Liver (tissue), 7 donors: ENCODE measurements at regions not wholly inside any gene's neighbourhood (a gene's known extent, or its start where the extent isn't known, plus 50 kb on each side); places are given as distances from the start of the nearest gene placed in this dataset.

Experiments
- DNase-seq: peaks from one replicate; pipeline ENCODE4 v3.0.0-alpha.2; 2017; ENCODE audit warnings: low spot score
- H3K27ac ChIP-seq, 2 donors: one replicate each; pipeline ENCODE4 v1.7.0; 2013; ENCODE audit warnings: inconsistent platforms in 2 of 2, low read length in 2 of 2, control low read depth in 1 of 2, low read depth in 1 of 2, mild to moderate bottlenecking in 1 of 2
- H3K27me3 ChIP-seq, 4 donors: one replicate each; pipeline versions ENCODE4 v1.6.1 to v1.7.0; 2013; ENCODE audit warnings: low read length in 3 of 4, inconsistent platforms in 1 of 4, mild to moderate bottlenecking in 1 of 4, moderate library complexity in 1 of 4; ENCODE audit not compliant: control insufficient read depth in 4 of 4, insufficient read depth in 4 of 4
- H3K36me3 ChIP-seq, 4 donors: one replicate each; pipeline versions ENCODE4 v1.6.1 to v1.7.0; 2013; ENCODE audit warnings: low read length in 3 of 4, mild to moderate bottlenecking in 3 of 4, low read depth in 1 of 4, moderate library complexity in 1 of 4; ENCODE audit not compliant: control insufficient read depth in 4 of 4, insufficient read depth in 3 of 4
- H3K4me1 ChIP-seq, 4 donors: one replicate each; pipeline versions ENCODE4 v1.6.1 to v1.7.0; 2013; ENCODE audit warnings: low read length in 3 of 4, mild to moderate bottlenecking in 3 of 4, moderate library complexity in 1 of 4; ENCODE audit not compliant: control insufficient read depth in 4 of 4, insufficient read depth in 4 of 4
- H3K4me3 ChIP-seq, 3 donors: one replicate each; pipeline versions ENCODE4 v1.6.1 to v1.7.0; 2013; ENCODE audit warnings: low read length in 3 of 3, control low read depth in 1 of 3, low read depth in 1 of 3, mild to moderate bottlenecking in 1 of 3
- H3K9ac ChIP-seq, 2 donors: one replicate each; pipeline ENCODE4 v1.7.0; 2013; ENCODE audit warnings: low read length in 2 of 2, mild to moderate bottlenecking in 2 of 2, moderate library complexity in 2 of 2, control low read depth in 1 of 2, low read depth in 1 of 2
- H3K9me3 ChIP-seq, 4 donors: one replicate each; pipeline versions ENCODE4 v1.6.1 to v1.7.0; 2013; ENCODE audit warnings: low read length in 3 of 4; ENCODE audit not compliant: control insufficient read depth in 4 of 4
- ATF3 ChIP-seq: IDR thresholded peaks from 2 replicates; pipeline ENCODE4 v1.6.1; 2016; ENCODE audit warnings: antibody characterized with exemption
- FOXA1 ChIP-seq: IDR thresholded peaks from 2 replicates; pipeline ENCODE4 v1.6.1; 2016; ENCODE audit warnings: antibody characterized with exemption
- FOXA2 ChIP-seq: IDR thresholded peaks from 2 replicates; pipeline ENCODE4 v1.6.1; 2016; ENCODE audit warnings: antibody characterized with exemption
- HNF4A ChIP-seq, 2 donors: conservative IDR thresholded peaks; 2 replicates each; pipeline ENCODE4 v1.6.1; 2016; ENCODE audit warnings: antibody characterized with exemption in 2 of 2, mild to moderate bottlenecking in 2 of 2
- HNF4G ChIP-seq: IDR thresholded peaks from 2 replicates; pipeline ENCODE4 v1.6.1; 2016; ENCODE audit warnings: antibody characterized with exemption
- JUND ChIP-seq, 2 donors: IDR thresholded peaks; 2 replicates each; pipeline ENCODE4 v1.6.1; 2016; ENCODE audit warnings: antibody characterized with exemption in 2 of 2
- RAD21 ChIP-seq, 2 donors: IDR thresholded peaks; 2 replicates each; pipeline ENCODE4 v1.6.1; 2016; ENCODE audit warnings: antibody characterized with exemption in 2 of 2, mild to moderate bottlenecking in 2 of 2
- REST ChIP-seq: IDR thresholded peaks from 2 replicates; pipeline ENCODE4 v1.6.1; 2016; ENCODE audit warnings: antibody characterized with exemption, mild to moderate bottlenecking
- RXRA ChIP-seq, 2 donors: IDR thresholded peaks; 2 replicates each; pipeline ENCODE4 v1.6.1; 2017 to 2018; ENCODE audit warnings: antibody characterized with exemption in 2 of 2, mild to moderate bottlenecking in 1 of 2
- SP1 ChIP-seq: IDR thresholded peaks from 2 replicates; pipeline ENCODE4 v1.6.1; 2018; ENCODE audit warnings: antibody characterized with exemption, mild to moderate bottlenecking
- TAF1 ChIP-seq: conservative IDR thresholded peaks from 2 replicates; pipeline ENCODE4 v1.6.1; 2016; ENCODE audit warnings: antibody characterized with exemption, mild to moderate bottlenecking
- YY1 ChIP-seq: IDR thresholded peaks from 2 replicates; pipeline ENCODE4 v1.6.1; 2016; ENCODE audit warnings: antibody characterized with exemption, mild to moderate bottlenecking
- WGBS: extraction: QIAGEN DNeasy Blood & Tissue Kit; methylation state at CpG from one replicate; pipeline ENCODE4 v1.1.7; 2013; 5-methylcytosine and 5-hydroxymethylcytosine counted together
- TF ChIP-seq, protein P1 (sequence below): IDR thresholded peaks from 2 replicates; pipeline ENCODE4 v1.6.1; 2016; ENCODE audit warnings: antibody characterized with exemption
- donor health status: healthy.
- donor health status: healthy.
- donor health status: healthy.
- donor health status: healthy.

DNA sequence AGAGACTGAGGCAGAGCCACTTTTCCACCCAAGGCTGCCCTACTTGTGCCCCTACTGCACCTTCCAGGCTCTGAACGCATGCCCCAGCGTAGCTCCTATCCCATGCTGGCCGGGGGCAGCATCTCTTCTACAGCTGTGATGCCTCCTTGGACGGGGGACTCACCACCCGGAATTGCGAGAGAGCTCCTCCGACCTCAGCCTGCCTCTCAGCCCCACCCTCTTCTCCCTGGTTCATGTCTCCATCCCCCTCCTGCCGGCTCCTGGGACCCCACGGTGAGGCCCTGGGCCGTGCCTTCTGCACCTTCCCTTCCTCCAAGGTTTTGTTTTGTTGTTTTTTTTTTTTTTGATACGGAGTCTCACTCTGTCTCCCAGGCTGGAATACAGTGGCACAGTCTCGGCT lies 112.4 kb downstream of the MICALL2 start:
- 79% methylated on average over 12 of the region's 12 CpGs for WGBS
- TF ChIP-seq ATF3 (no peak), FOXA2 (no peak), TAF1 (no peak), YY1 (no peak), JUND (IDR thresholded peaks at IDR 0.05) (no peak), SP1 (no peak)
- no peak for DNase-seq

DNA sequence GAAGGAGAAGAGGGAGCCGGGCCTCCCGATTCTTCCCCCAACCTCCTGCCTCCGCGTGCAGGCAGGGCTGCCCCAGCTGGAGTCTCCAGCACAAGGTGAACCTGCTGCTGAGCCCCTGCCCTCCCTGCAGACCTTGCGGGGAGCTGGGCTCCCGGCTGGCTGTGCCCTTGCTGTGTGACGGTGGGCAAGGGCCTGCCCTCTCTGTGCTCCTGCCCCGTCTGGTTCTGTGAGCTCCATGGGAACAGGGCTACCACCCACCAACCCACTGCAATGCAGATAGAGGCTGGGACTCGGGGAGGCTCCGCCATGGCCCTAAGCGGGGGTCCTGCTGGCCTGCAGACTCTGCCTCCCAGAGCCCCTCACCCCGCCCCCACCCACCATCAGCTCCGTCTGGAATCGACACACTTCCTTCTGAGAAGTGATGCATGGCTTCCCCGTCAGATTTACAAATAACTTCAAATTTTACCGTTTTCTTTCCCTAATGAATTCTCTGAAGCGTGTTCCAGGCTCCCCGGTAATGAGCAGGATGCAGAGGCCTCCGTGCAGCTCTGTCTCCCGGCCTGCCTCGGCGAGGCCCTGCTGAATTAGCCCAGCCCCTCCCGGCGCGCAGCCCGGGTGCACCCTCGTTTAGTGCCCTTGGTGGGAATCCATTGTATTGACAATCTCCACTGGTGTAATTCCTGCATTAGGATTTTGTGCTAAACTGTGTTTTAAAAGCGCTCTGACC lies 111.0 kb downstream of the MICALL2 start:
- no peak for DNase-seq
- Histone ChIP-seq H3K9me3 (no peaks in the 10 kb centered on the region), H3K27ac (no peak overlapping the region), H3K9ac (no peak overlapping the region), H3K27me3 (peaks cover 0 to 3% (median 0%) of the 10 kb centered on the region in 4 donors), H3K36me3 (no peaks in the 10 kb centered on the region), H3K4me1 (no peaks in the 10 kb centered on the region), H3K4me3 (no peak overlapping the region)
- TF ChIP-seq RXRA (IDR thresholded peaks at IDR 0.05): no peak
- 64% methylated on average over 28 of the region's 28 CpGs for WGBS

More for the DNA sequence above, 112.4 kb downstream of the MICALL2 start:
- Histone ChIP-seq H3K4me1 (no peaks in the 10 kb centered on the region), H3K9ac (no peak overlapping the region), H3K36me3 (no peaks in the 10 kb centered on the region), H3K4me3 (no peak overlapping the region), H3K27me3 (no peaks in the 10 kb centered on the region), H3K27ac (no peak overlapping the region), H3K9me3 (no peaks in the 10 kb centered on the region)

DNA sequence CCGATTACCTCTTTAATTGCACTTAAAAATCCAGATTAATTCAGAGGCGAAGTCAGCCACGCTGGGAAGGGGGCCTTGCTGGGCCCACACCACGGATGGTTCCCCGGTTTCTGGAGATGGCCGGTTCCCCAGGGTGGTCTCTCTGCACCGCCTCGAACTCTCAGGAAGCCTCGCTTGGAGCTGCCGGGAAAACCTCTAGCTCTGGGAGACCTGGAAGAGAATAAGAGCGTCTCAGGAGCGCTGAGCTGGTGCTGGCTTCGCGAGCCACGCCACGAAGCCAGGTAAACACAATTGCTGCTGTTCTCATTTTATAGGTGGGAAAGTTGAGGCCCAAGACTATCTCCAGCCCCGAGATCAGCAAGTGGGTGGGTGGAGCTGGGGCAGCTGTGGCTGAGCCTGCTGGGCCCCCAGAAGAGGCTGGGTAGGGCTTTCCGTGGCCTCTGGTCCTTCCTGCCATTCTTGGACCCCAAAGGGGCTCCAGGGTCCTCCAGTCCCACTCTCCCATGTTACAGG lies 110.4 kb downstream of the MICALL2 start:
- 79% methylated on average over 18 of the region's 18 CpGs for WGBS
- Histone ChIP-seq H3K9me3 (no peaks in the 10 kb centered on the region), H3K36me3 (no peaks in the 10 kb centered on the region), H3K27me3 (peaks cover 0 to 3% (median 0%) of the 10 kb centered on the region in 4 donors), H3K4me1 (no peaks in the 10 kb centered on the region), H3K4me3 (no peak overlapping the region), H3K9ac (no peak overlapping the region), H3K27ac (no peak overlapping the region)
- TF ChIP-seq RXRA (IDR thresholded peaks at IDR 0.05) (no peak), SP1 (no peak), HNF4A (conservative IDR thresholded peaks at IDR 0.05) (no peak), TAF1 (no peak)
- no peak for DNase-seq

DNA sequence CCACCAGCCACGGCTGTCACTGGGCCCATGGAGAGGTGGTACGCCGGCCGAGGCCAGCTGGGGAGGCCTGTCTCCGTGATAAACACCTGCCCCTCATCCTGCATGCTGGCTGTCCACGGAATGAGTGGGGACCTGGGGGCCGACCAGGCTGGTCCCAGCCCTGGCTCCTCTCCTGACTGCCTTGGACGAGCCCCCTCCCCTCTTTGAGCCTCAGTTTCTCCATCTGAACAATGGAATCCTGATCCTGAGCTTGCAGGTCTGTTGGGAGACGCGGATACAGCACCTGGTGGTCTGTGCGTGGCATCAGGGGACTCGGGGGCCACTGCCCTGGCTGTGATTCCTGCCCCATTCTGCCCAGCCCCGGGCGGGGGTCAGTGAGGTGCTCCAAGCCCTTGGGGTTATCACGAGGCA lies 109.9 kb downstream of the MICALL2 start:
- TF ChIP-seq YY1 (no peak), JUND (IDR thresholded peaks at IDR 0.05) (no peak), FOXA2 (no peak), REST (no peak), RAD21 (IDR thresholded peaks at IDR 0.05) (no peak), FOXA1 (no peak), HNF4G (no peak), HNF4A (conservative IDR thresholded peaks at IDR 0.05) (no peak), TAF1 (no peak)
- TF ChIP-seq, protein P1, sequence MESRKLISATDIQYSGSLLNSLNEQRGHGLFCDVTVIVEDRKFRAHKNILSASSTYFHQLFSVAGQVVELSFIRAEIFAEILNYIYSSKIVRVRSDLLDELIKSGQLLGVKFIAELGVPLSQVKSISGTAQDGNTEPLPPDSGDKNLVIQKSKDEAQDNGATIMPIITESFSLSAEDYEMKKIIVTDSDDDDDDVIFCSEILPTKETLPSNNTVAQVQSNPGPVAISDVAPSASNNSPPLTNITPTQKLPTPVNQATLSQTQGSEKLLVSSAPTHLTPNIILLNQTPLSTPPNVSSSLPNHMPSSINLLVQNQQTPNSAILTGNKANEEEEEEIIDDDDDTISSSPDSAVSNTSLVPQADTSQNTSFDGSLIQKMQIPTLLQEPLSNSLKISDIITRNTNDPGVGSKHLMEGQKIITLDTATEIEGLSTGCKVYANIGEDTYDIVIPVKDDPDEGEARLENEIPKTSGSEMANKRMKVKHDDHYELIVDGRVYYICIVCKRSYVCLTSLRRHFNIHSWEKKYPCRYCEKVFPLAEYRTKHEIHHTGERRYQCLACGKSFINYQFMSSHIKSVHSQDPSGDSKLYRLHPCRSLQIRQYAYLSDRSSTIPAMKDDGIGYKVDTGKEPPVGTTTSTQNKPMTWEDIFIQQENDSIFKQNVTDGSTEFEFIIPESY: no peak
- H3K27me3 ChIP-seq: peaks cover 0 to 3% (median 0%) of the 10 kb centered on the region in 4 donors

More for the DNA sequence above, 109.9 kb downstream of the MICALL2 start:
- Histone ChIP-seq H3K9me3 (no peaks in the 10 kb centered on the region), H3K4me1 (no peaks in the 10 kb centered on the region), H3K27ac (no peak overlapping the region), H3K4me3 (no peak overlapping the region), H3K36me3 (no peaks in the 10 kb centered on the region), H3K9ac (no peak overlapping the region)
- DNase-seq: no peak
- WGBS: 66% methylated on average over 15 of the region's 15 CpGs
